ENCODE measurements at regions not wholly inside any gene's neighbourhood (a gene's known extent, or its start where the extent isn't known, plus 50 kb on each side); places are given as distances from the start of the nearest gene placed in this dataset.

- DNase-seq (ENCODE audit: low read depth), result no peak
These were observed 78.7 kb upstream of the PROK2 start for GRCh38 chr3:71863563-71864190.

DNA sequence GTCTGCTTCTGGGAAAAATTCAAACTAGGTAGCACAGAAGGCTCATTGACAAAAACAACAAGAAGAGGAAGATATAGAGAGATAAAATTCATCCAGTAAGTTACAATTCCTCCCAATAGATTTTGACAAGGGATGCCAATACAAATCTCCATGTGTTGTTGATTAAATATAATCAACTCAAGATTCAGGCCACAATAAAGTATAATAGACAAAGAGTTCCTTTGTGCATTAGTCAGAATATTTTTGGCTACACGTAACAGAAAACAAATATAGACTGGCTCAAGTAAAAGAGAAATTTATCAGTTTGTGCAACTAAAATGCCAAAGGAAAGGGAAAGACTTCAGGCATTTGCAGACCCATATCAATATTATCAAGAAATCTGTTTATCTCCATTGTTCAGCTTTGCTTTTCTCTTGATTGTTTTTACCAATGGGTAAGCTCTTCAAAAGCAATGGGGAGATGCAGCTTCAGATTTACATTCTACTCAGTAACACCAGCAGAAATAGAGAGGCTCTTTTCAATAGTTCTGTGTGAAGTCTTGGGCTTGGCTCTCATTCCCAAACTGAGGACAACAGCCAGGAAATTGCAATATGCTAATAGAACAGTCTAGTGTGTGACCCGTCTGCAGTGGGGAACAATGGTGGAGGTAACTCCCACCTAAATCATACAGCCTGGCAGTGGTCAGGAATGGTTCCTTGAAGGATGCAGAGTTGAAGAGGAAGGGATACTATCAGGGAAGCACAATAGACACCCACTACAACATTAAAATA, 77.6 kb upstream of the PROK2 start:
- DNase-seq (ENCODE audit: low read depth), result no peak

- DNase-seq (ENCODE audit: low read depth), result peak; percentile 78
These were observed 74.2 kb upstream of the PROK2 start for GRCh38 chr3:71859123-71859519.

- no peak for DNase-seq (ENCODE audit: low read depth)
These were observed 73.7 kb upstream of the PROK2 start for GRCh38 chr3:71858503-71859122.

DNA sequence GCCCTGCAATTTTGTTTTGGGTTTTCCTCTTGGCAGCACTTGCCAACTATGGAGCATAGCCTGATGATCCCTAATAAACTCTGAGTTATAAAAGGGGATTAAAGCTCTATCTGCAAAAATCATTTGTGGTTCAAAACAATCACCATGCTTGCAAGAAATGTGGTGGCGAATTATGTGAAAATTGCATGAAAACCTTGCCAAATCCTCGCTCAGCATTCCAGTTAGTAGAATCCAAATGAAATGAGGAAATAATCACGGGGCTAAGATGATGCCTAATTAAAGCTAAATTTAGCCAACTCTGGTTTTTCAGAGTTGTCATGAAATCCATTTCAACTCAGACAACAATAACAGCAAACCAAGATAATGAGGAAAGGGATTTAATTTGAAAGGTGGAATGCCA, 73.0 kb upstream of the PROK2 start:
- no peak for DNase-seq (ENCODE audit: low read depth)

- no peak for DNase-seq (ENCODE audit: low read depth)
These were observed 69.8 kb upstream of the PROK2 start for GRCh38 chr3:71854706-71855105.

DNA sequence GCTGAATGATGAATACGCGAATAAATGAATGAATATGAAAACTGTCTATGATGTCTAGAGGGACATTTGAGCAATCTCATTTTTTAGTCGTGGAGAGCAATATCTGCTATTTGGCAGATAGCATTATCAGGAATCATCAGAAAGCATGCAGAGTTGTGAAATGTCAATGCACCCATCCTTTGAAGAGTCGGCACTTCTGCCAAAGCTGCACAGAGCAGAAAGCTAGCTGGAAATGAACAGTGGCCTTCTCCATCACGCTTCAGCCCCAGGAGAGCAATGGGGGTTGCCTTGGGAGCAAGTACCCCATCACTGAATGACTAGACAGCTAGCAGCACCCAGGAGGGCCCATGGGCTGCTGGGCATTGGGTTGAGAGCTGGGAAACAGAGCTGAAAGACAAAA, 69.1 kb upstream of the PROK2 start:
- no peak for DNase-seq (ENCODE audit: low read depth)

DNA sequence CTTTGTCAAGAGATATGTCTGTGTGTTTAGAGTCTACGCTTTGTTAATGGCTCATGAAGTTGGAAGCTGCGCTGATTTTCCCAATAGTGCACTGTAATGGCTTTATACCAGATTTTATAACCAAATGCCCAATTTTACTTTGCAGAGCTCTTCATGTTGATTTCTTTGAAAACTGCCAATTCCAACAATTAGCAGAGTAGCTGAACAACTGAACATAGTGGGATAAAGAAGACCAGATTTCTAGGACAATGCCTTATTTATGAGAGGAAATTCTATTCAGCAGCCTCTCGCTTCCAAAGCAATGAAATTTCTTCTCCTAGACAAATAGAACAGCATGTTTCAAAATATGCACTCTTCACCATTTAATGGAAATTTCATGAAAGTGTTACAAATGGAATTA, 66.9 kb upstream of the PROK2 start:
- no peak for DNase-seq (ENCODE audit: low read depth)

- no peak for DNase-seq (ENCODE audit: low read depth)
These were observed 65.7 kb upstream of the PROK2 start for GRCh38 chr3:71850654-71851053.

- DNase-seq (ENCODE audit: low read depth), result no peak
These were observed 64.7 kb upstream of the PROK2 start for GRCh38 chr3:71849681-71850080.

GRCh38 chr3:71847794-71848193, 62.8 kb upstream of the PROK2 start:
- no peak for DNase-seq (ENCODE audit: low read depth)

- DNase-seq (ENCODE audit: low read depth), result peak; percentile 48
These were observed 61.2 kb upstream of the PROK2 start for GRCh38 chr3:71846185-71846584.

- no peak for DNase-seq (ENCODE audit: low read depth)
These were observed 58.1 kb upstream of the PROK2 start for GRCh38 chr3:71843071-71843470.

DNA sequence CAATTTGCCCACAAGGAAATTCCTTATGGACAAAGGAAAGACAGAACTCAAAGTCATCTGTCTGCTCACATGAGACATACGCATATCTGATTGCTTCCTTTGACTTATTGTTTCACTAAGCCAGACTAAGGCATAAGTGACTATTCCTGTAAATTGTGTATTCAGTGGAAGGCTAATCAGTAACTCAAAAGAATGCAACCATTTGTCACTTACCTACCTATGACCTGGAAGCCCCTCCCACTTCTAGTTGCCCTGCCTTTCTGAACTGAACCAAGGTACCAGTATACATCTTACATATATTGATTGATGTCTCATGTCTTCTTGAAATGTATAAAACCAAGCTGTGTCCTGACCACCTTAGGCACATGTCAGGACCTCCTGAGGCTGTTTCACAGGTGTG, 53.5 kb upstream of the PROK2 start:
- peak; percentile 76 for DNase-seq (ENCODE audit: low read depth)

Data from renal cortical epithelial cell (primary cell).